ENCODE measurements at regions not wholly inside any gene's neighbourhood (a gene's known extent, or its start where the extent isn't known, plus 50 kb on each side); places are given as distances from the start of the nearest gene placed in this dataset.

DNA sequence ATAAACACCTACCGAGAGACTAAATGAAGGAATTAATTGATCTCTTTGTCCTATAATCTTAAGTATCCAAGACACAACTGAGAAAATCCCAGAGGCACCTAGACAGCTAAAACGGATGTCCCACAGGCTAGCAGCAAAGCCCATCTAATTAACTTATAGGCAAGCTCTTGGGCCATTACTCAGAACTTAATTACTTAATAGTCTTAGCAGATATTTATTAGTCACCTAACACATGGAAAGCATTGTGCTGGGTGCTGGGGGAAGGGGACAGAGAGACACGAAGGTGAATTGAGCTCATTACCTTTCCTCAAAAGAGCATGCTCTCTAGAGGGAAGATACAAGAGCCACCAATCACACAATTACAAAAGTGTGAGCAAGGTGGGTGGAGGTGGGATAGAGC lies 189.8 kb upstream of the PROK2 start:
- no peaks in the 10 kb centered on the region; the same call in 2 of the 3 replicates for H3K36me3 Mint-ChIP-seq (ENCODE audit: low read depth)

DNA sequence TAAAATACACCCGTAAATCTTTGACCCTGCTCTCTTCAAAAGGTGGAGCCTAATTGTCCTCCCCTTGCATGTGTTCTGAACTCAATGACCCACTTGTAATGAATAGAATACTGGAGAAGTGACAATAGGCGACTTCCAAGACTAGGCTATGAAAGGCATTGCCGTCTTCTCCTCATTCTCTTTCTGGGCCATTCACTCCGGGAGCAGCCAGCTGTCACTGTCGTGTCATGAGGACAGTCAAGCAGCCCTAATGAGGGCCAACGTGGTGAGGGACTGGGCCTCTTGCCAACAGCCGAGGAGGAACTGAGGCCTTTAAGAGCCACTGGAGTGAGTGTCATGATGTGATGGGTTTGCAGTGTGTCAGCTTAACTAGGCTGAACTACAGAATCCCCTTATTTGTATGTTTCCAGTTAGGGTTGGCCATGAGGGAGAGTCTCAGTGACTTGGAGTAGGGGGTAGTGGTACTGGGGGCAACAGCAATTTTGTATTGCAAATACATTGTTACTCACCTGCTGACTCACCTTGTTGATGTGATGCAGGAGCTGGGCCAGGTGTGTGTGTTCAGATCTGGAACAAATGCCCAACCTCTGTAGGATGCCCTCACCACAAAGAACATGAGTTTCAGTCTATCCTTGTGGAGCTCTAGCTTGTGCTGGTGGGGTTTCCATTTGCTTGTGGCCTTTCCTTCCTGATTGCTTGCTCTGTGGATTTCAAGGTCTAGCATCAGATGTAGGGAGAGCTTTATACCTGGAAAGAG lies 188.5 kb upstream of the PROK2 start:
- Mint-ChIP-seq H3K4me1 (peaks cover 11% of the 10 kb centered on the region), H3K36me3 (ENCODE audit: low read depth) (no peaks in the 10 kb centered on the region; the same call in 2 of the 3 replicates), H3K4me3 (no peak overlapping the region), H3K9me3 (no peaks in the 10 kb centered on the region), H3K27ac (no peak overlapping the region), H3K27me3 (ENCODE audit: insufficient read depth, low read depth, poor library complexity) (no peaks in the 10 kb centered on the region)
- Histone ChIP-seq H3K4me3 (no peak overlapping the region), H3K4me1 (ENCODE audit: insufficient read depth) (no peaks in the 10 kb centered on the region), H4K20me1 (replicated peaks; ENCODE audit: insufficient read depth) (no peaks in the 10 kb centered on the region), H3K36me3 (ENCODE audit: insufficient read depth) (no peaks in the 10 kb centered on the region), H2AFZ (no peak overlapping the region), H3K27ac (ENCODE audit: low read depth) (no peak overlapping the region), H3K27me3 (ENCODE audit: insufficient read depth) (no peaks in the 10 kb centered on the region), H3K79me2 (replicated peaks; ENCODE audit: insufficient read depth) (no peaks in the 10 kb centered on the region), H3F3A (replicated peaks; ENCODE audit: low read depth) (no peaks in the 10 kb centered on the region), H3K9me2 (ENCODE audit: insufficient read depth) (no peaks in the 10 kb centered on the region), H3K4me2 (no peak overlapping the region)
- no peak for ATAC-seq
- DNase-seq (ENCODE audit: low spot score), result no peak
- no peak for TF ChIP-seq STAT1 (IDR thresholded peaks at IDR 0.05; ENCODE audit: unreplicated experiment)
- TF ChIP-seq EZH2phosphoT487 (IDR thresholded peaks at IDR 0.05; ENCODE audit: unreplicated experiment), result no peak
- TF ChIP-seq JUNB (IDR thresholded peaks at IDR 0.05; ENCODE audit: unreplicated experiment), result no peak
- no peak for TF ChIP-seq ZNF114 (CRISPR knock-in tag; IDR thresholded peaks at IDR 0.05)
- TF ChIP-seq, protein P1, sequence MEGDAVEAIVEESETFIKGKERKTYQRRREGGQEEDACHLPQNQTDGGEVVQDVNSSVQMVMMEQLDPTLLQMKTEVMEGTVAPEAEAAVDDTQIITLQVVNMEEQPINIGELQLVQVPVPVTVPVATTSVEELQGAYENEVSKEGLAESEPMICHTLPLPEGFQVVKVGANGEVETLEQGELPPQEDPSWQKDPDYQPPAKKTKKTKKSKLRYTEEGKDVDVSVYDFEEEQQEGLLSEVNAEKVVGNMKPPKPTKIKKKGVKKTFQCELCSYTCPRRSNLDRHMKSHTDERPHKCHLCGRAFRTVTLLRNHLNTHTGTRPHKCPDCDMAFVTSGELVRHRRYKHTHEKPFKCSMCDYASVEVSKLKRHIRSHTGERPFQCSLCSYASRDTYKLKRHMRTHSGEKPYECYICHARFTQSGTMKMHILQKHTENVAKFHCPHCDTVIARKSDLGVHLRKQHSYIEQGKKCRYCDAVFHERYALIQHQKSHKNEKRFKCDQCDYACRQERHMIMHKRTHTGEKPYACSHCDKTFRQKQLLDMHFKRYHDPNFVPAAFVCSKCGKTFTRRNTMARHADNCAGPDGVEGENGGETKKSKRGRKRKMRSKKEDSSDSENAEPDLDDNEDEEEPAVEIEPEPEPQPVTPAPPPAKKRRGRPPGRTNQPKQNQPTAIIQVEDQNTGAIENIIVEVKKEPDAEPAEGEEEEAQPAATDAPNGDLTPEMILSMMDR (conservative IDR thresholded peaks at IDR 0.05; ENCODE audit: low read depth in 2 of 2), result no peak
- TF ChIP-seq, protein P2, sequence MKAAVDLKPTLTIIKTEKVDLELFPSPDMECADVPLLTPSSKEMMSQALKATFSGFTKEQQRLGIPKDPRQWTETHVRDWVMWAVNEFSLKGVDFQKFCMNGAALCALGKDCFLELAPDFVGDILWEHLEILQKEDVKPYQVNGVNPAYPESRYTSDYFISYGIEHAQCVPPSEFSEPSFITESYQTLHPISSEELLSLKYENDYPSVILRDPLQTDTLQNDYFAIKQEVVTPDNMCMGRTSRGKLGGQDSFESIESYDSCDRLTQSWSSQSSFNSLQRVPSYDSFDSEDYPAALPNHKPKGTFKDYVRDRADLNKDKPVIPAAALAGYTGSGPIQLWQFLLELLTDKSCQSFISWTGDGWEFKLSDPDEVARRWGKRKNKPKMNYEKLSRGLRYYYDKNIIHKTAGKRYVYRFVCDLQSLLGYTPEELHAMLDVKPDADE (IDR thresholded peaks at IDR 0.05), result no peak
- TF ChIP-seq, protein P3, sequence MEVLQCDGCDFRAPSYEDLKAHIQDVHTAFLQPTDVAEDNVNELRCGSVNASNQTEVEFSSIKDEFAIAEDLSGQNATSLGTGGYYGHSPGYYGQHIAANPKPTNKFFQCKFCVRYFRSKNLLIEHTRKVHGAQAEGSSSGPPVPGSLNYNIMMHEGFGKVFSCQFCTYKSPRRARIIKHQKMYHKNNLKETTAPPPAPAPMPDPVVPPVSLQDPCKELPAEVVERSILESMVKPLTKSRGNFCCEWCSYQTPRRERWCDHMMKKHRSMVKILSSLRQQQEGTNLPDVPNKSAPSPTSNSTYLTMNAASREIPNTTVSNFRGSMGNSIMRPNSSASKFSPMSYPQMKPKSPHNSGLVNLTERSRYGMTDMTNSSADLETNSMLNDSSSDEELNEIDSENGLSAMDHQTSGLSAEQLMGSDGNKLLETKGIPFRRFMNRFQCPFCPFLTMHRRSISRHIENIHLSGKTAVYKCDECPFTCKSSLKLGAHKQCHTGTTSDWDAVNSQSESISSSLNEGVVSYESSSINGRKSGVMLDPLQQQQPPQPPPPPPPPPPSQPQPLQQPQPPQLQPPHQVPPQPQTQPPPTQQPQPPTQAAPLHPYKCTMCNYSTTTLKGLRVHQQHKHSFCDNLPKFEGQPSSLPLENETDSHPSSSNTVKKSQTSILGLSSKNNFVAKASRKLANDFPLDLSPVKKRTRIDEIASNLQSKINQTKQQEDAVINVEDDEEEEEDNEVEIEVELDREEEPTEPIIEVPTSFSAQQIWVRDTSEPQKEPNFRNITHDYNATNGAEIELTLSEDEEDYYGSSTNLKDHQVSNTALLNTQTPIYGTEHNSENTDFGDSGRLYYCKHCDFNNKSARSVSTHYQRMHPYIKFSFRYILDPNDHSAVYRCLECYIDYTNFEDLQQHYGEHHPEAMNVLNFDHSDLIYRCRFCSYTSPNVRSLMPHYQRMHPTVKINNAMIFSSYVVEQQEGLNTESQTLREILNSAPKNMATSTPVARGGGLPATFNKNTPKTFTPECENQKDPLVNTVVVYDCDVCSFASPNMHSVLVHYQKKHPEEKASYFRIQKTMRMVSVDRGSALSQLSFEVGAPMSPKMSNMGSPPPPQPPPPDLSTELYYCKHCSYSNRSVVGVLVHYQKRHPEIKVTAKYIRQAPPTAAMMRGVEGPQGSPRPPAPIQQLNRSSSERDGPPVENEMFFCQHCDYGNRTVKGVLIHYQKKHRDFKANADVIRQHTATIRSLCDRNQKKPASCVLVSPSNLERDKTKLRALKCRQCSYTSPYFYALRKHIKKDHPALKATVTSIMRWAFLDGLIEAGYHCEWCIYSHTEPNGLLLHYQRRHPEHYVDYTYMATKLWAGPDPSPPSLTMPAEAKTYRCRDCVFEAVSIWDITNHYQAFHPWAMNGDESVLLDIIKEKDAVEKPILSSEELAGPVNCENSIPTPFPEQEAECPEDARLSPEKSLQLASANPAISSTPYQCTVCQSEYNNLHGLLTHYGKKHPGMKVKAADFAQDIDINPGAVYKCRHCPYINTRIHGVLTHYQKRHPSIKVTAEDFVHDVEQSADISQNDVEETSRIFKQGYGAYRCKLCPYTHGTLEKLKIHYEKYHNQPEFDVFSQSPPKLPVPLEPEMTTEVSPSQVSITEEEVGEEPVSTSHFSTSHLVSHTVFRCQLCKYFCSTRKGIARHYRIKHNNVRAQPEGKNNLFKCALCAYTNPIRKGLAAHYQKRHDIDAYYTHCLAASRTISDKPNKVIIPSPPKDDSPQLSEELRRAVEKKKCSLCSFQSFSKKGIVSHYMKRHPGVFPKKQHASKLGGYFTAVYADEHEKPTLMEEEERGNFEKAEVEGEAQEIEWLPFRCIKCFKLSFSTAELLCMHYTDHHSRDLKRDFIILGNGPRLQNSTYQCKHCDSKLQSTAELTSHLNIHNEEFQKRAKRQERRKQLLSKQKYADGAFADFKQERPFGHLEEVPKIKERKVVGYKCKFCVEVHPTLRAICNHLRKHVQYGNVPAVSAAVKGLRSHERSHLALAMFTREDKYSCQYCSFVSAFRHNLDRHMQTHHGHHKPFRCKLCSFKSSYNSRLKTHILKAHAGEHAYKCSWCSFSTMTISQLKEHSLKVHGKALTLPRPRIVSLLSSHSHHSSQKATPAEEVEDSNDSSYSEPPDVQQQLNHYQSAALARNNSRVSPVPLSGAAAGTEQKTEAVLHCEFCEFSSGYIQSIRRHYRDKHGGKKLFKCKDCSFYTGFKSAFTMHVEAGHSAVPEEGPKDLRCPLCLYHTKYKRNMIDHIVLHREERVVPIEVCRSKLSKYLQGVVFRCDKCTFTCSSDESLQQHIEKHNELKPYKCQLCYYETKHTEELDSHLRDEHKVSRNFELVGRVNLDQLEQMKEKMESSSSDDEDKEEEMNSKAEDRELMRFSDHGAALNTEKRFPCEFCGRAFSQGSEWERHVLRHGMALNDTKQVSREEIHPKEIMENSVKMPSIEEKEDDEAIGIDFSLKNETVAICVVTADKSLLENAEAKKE (CRISPR knock-in tag; IDR thresholded peaks at IDR 0.05), result no peak
- no peak for TF ChIP-seq ZNF331 (CRISPR knock-in tag; IDR thresholded peaks at IDR 0.05; ENCODE audit: low read depth)
- no peak for TF ChIP-seq CREB1 (CRISPR knock-in tag; IDR thresholded peaks at IDR 0.05; ENCODE audit: low read depth)
- no peak for TF ChIP-seq NANOG (IDR thresholded peaks at IDR 0.05; ENCODE audit: borderline replicate concordance)
- TF ChIP-seq EZH2 (IDR thresholded peaks at IDR 0.05; ENCODE audit: low read depth, unreplicated experiment), result no peak

More for the DNA sequence above, 189.8 kb upstream of the PROK2 start:
- TF ChIP-seq ZNF114 (CRISPR knock-in tag; IDR thresholded peaks at IDR 0.05) (no peak), EZH2phosphoT487 (IDR thresholded peaks at IDR 0.05; ENCODE audit: unreplicated experiment) (no peak), STAT1 (IDR thresholded peaks at IDR 0.05; ENCODE audit: unreplicated experiment) (no peak), POLR2AphosphoS5 (IDR thresholded peaks at IDR 0.05; ENCODE audit: low read depth) (no peak)
- Mint-ChIP-seq H3K4me3 (no peak overlapping the region), H3K27ac (no peak overlapping the region), H3K27me3 (ENCODE audit: insufficient read depth, low read depth, poor library complexity) (no peaks in the 10 kb centered on the region), H3K4me1 (peaks cover 18% of the 10 kb centered on the region), H3K9me3 (no peaks in the 10 kb centered on the region)
- no peak overlapping the region for H2AFZ ChIP-seq
- H4K20me1 ChIP-seq (replicated peaks; ENCODE audit: insufficient read depth), result no peaks in the 10 kb centered on the region
- no peak overlapping the region for H3K4me3 ChIP-seq
- H3K4me2 ChIP-seq, result no peak overlapping the region
- H3K79me2 ChIP-seq (replicated peaks; ENCODE audit: insufficient read depth), result no peaks in the 10 kb centered on the region
- no peaks in the 10 kb centered on the region for H3K36me3 ChIP-seq (ENCODE audit: insufficient read depth)
- H3K27me3 ChIP-seq (ENCODE audit: insufficient read depth), result no peaks in the 10 kb centered on the region
- DNase-seq (ENCODE audit: low spot score) (no peak), ATAC-seq (no peak)
- no peak overlapping the region for H3K27ac ChIP-seq (ENCODE audit: low read depth)
- no peaks in the 10 kb centered on the region for H3F3A ChIP-seq (replicated peaks; ENCODE audit: low read depth)
- no peaks in the 10 kb centered on the region for H3K4me1 ChIP-seq (ENCODE audit: insufficient read depth)
- no peaks in the 10 kb centered on the region for H3K9me2 ChIP-seq (ENCODE audit: insufficient read depth)
